WTC11 (cell line): ENCODE measurements at regions not wholly inside any gene's neighbourhood (a gene's known extent, or its start where the extent isn't known, plus 50 kb on each side); places are given as distances from the start of the nearest gene placed in this dataset.

ENCODE experiments used
- ATAC-seq: fragments of 200-7000 bp; cut with Tn5 transposase; 2 replicates; pipeline ENCODE4 v1.10.0; 2021; ENCODE audit warnings: mild to moderate bottlenecking, moderate library complexity
- CTCF ChIA-PET: fragments of 300-600 bp; sonication (Branson Sonifier 250); formaldehyde crosslinking; loops from one replicate; lab custom pipeline; 2021; ENCODE audit warnings: antibody characterized with exemption; lab: Charles Lee
- POLR2A ChIA-PET: fragments of 350-600 bp; sonication (Branson Sonifier 250); formaldehyde crosslinking; loops from one replicate; lab custom pipeline; 2021; ENCODE audit warnings: antibody characterized with exemption; lab: Charles Lee
- DNase-seq: peaks from one replicate; pipeline ENCODE4 v3.0.0; 2021; ENCODE audit warnings: low spot score
- H3K27ac Mint-ChIP-seq: 2 replicates; pipeline ENCODE4 v1.8.0; 2021; ENCODE audit warnings: mixed read lengths
- H3K27me3 Mint-ChIP-seq: 2 replicates; pipeline ENCODE4 v1.8.0; 2021; ENCODE audit warnings: low read depth, mild to moderate bottlenecking, moderate library complexity, mixed read lengths
- H3K36me3 Mint-ChIP-seq: 2 replicates; pipeline ENCODE4 v1.8.0; 2021; ENCODE audit warnings: mixed read lengths
- H3K4me1 Mint-ChIP-seq: 2 replicates; pipeline ENCODE4 v1.8.0; 2022; ENCODE audit warnings: mixed read lengths
- H3K4me3 Mint-ChIP-seq: 2 replicates; pipeline ENCODE4 v1.8.0; 2021; ENCODE audit warnings: mild to moderate bottlenecking, moderate library complexity, mixed read lengths
- H3K9me3 Mint-ChIP-seq: 2 replicates; pipeline ENCODE4 v1.8.0; 2021; ENCODE audit warnings: mixed read lengths
- CBFB ChIP-seq: sonication (generic); formaldehyde crosslinking; IDR thresholded peaks from 2 replicates; pipeline ENCODE4 v1.8.1; 2022; ENCODE audit warnings: mild to moderate bottlenecking, low read depth, missing genetic modification reagents
- ELF4 ChIP-seq: sonication (generic); formaldehyde crosslinking; IDR thresholded peaks from 2 replicates; pipeline ENCODE4 v1.8.1; 2022; ENCODE audit warnings: low read depth, mild to moderate bottlenecking, moderate library complexity, missing genetic modification reagents
- ETV6 ChIP-seq: sonication (generic); formaldehyde crosslinking; IDR thresholded peaks from 2 replicates; pipeline ENCODE4 v1.8.1; 2022; ENCODE audit warnings: mild to moderate bottlenecking, missing genetic modification reagents
- GRHL2 ChIP-seq: fragments of 250-450 bp; sonication (Bioruptor Pico); IDR thresholded peaks from 2 replicates; pipeline ENCODE4 v1.8.0; 2022; ENCODE audit warnings: mild to moderate bottlenecking, moderate library complexity; ENCODE audit not compliant: insufficient replicate concordance, severe bottlenecking
- GTF2I ChIP-seq: fragments of 250-450 bp; sonication (Bioruptor Pico); conservative IDR thresholded peaks from 2 replicates; pipeline ENCODE4 v1.4.0; 2021; ENCODE audit warnings: mild to moderate bottlenecking
- IRF2 ChIP-seq: sonication (generic); formaldehyde crosslinking; IDR thresholded peaks from 2 replicates; pipeline ENCODE4 v1.8.0; 2022; ENCODE audit warnings: low read depth, missing genetic modification reagents, borderline replicate concordance
- JAZF1 ChIP-seq: fragments of 250-450 bp; sonication (Bioruptor Pico); IDR thresholded peaks from 2 replicates; pipeline ENCODE4 v1.9.0; 2021; ENCODE audit warnings: moderate library complexity, mild to moderate bottlenecking, inconsistent platforms
- JUN ChIP-seq: sonication (generic); formaldehyde crosslinking; IDR thresholded peaks from 2 replicates; pipeline ENCODE4 v1.8.0; 2023; ENCODE audit warnings: mild to moderate bottlenecking, missing genetic modification reagents
- KAT7 ChIP-seq: sonication (generic); formaldehyde crosslinking; IDR thresholded peaks from 2 replicates; pipeline ENCODE4 v1.8.1; 2023; ENCODE audit warnings: missing genetic modification reagents, mild to moderate bottlenecking, borderline replicate concordance
- MYBL2 ChIP-seq: sonication (generic); formaldehyde crosslinking; IDR thresholded peaks from 2 replicates; pipeline ENCODE4 v1.8.1; 2023; ENCODE audit warnings: mild to moderate bottlenecking, moderate library complexity, missing genetic modification reagents
- NFATC4 ChIP-seq: fragments of 250-450 bp; sonication (Bioruptor Pico); IDR thresholded peaks from 2 replicates; pipeline ENCODE4 v1.9.0; 2021; ENCODE audit warnings: mild to moderate bottlenecking
- NR3C1 ChIP-seq: sonication (generic); formaldehyde crosslinking; conservative IDR thresholded peaks from 2 replicates; pipeline ENCODE4 v1.8.1; 2023; ENCODE audit warnings: low read depth, mild to moderate bottlenecking, missing genetic modification reagents
- OVOL2 ChIP-seq: fragments of 250-450 bp; sonication (Bioruptor Pico); IDR thresholded peaks from 2 replicates; pipeline ENCODE4 v1.9.0; 2021; ENCODE audit warnings: mild to moderate bottlenecking, borderline replicate concordance
- PRRX2 ChIP-seq: fragments of 250-450 bp; sonication (Bioruptor Pico); IDR thresholded peaks from 2 replicates; pipeline ENCODE4 v1.8.0; 2021; ENCODE audit warnings: mild to moderate bottlenecking
- TCF7 ChIP-seq: sonication (generic); formaldehyde crosslinking; IDR thresholded peaks from 2 replicates; pipeline ENCODE4 v1.8.0; 2022; ENCODE audit warnings: mild to moderate bottlenecking, low read depth, missing genetic modification reagents, moderate library complexity
- TP53 ChIP-seq: sonication (generic); formaldehyde crosslinking; IDR thresholded peaks from 2 replicates; pipeline ENCODE4 v1.8.1; 2023; ENCODE audit warnings: mild to moderate bottlenecking, missing genetic modification reagents
- ZNF138 ChIP-seq: sonication (generic); formaldehyde crosslinking; conservative IDR thresholded peaks from 2 replicates; pipeline ENCODE4 v1.8.1; 2022; ENCODE audit warnings: mild to moderate bottlenecking, moderate library complexity, missing genetic modification reagents
- ZNF512 ChIP-seq: sonication (generic); formaldehyde crosslinking; IDR thresholded peaks from 2 replicates; pipeline ENCODE4 v1.8.1; 2022; ENCODE audit warnings: missing genetic modification reagents, borderline replicate concordance
- ZNF671 ChIP-seq: fragments of 250-450 bp; sonication (Bioruptor Pico); IDR thresholded peaks from 2 replicates; pipeline ENCODE4 v1.8.0; 2021; ENCODE audit warnings: mild to moderate bottlenecking
- TF ChIP-seq, protein P1 (sequence below): sonication (generic); formaldehyde crosslinking; IDR thresholded peaks from 2 replicates; pipeline ENCODE4 v1.8.0; 2022; ENCODE audit warnings: mild to moderate bottlenecking, missing genetic modification reagents
- TF ChIP-seq, protein P2 (sequence below): sonication (generic); formaldehyde crosslinking; IDR thresholded peaks from 2 replicates; pipeline ENCODE4 v1.8.0; 2022; ENCODE audit warnings: mild to moderate bottlenecking, missing genetic modification reagents
- TF ChIP-seq, protein P3 (sequence below): fragments of 250-450 bp; sonication (Bioruptor Pico); IDR thresholded peaks from 2 replicates; pipeline ENCODE4 v1.8.0; 2021; ENCODE audit warnings: mild to moderate bottlenecking
- TF ChIP-seq, protein P4 (sequence below): sonication (generic); formaldehyde crosslinking; IDR thresholded peaks from 2 replicates; pipeline ENCODE4 v1.8.0; 2023; ENCODE audit warnings: missing genetic modification reagents
- TF ChIP-seq, protein P5 (sequence below): fragments of 250-450 bp; sonication (Bioruptor Pico); IDR thresholded peaks from 2 replicates; pipeline ENCODE4 v1.9.0; 2021; ENCODE audit warnings: moderate library complexity, mild to moderate bottlenecking, inconsistent platforms, borderline replicate concordance
- TF ChIP-seq, protein P6 (sequence below): fragments of 250-450 bp; sonication (Bioruptor Pico); IDR thresholded peaks from 2 replicates; pipeline ENCODE4 v2.1.2; 2022; ENCODE audit warnings: mild to moderate bottlenecking, moderate library complexity
- TF ChIP-seq, protein P7 (sequence below): fragments of 250-450 bp; sonication (Bioruptor Pico); IDR thresholded peaks from 2 replicates; pipeline ENCODE4 v1.9.0; 2021; ENCODE audit warnings: mild to moderate bottlenecking

DNA sequence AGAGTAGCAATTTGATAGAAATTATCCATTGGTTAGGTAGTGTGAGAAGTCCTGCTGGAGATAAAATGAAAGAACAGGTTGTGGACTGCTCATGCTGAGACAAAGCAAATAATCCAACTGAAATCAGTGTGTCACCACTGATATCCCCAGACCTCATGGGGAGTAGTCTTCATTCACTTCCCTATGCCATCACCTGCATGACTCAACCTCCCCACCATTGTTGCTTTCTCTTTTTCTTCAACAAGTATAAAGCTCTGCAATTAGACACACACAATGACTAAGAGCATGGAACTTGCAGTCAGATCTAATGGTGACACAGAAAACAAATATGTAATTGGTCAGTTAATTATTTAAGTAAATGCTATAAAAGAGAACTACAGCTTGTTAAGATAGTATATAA, 475.3 kb downstream of the RIT2 start:
- DNase-seq (no peak), ATAC-seq (no peak)
- Mint-ChIP-seq H3K27me3 (no peaks in the 10 kb centered on the region), H3K9me3 (peaks cover 4% of the 10 kb centered on the region; the same call in 1 of the 2 replicates), H3K4me1 (peaks cover 10% of the 10 kb centered on the region), H3K4me3 (no peak overlapping the region), H3K36me3 (no peaks in the 10 kb centered on the region), H3K27ac (no peak overlapping the region)
- ChIA-PET POLR2A (no interaction called here), CTCF (no interaction called here)
- TF ChIP-seq, protein P1, sequence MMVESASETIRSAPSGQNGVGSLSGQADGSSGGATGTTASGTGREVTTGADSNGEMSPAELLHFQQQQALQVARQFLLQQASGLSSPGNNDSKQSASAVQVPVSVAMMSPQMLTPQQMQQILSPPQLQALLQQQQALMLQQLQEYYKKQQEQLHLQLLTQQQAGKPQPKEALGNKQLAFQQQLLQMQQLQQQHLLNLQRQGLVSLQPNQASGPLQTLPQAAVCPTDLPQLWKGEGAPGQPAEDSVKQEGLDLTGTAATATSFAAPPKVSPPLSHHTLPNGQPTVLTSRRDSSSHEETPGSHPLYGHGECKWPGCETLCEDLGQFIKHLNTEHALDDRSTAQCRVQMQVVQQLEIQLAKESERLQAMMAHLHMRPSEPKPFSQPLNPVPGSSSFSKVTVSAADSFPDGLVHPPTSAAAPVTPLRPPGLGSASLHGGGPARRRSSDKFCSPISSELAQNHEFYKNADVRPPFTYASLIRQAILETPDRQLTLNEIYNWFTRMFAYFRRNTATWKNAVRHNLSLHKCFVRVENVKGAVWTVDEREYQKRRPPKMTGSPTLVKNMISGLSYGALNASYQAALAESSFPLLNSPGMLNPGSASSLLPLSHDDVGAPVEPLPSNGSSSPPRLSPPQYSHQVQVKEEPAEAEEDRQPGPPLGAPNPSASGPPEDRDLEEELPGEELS (CRISPR knock-in tag), result no peak
- TF ChIP-seq CBFB (CRISPR knock-in tag) (no peak), ZNF138 (CRISPR knock-in tag) (no peak), NR3C1 (no peak), PRRX2 (no peak), TCF7 (CRISPR knock-in tag) (no peak), JAZF1 (CRISPR knock-in tag) (no peak), ELF4 (CRISPR knock-in tag) (no peak), ZNF671 (CRISPR knock-in tag) (no peak), ETV6 (CRISPR knock-in tag) (no peak), NFATC4 (CRISPR knock-in tag) (no peak), TP53 (CRISPR knock-in tag) (no peak), JUN (CRISPR knock-in tag) (no peak), GTF2I (no peak), OVOL2 (CRISPR knock-in tag) (no peak), GRHL2 (no peak), ZNF512 (CRISPR knock-in tag) (no peak)
- TF ChIP-seq, protein P2, sequence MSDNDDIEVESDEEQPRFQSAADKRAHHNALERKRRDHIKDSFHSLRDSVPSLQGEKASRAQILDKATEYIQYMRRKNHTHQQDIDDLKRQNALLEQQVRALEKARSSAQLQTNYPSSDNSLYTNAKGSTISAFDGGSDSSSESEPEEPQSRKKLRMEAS (CRISPR knock-in tag), result no peak
- TF ChIP-seq, protein P3, sequence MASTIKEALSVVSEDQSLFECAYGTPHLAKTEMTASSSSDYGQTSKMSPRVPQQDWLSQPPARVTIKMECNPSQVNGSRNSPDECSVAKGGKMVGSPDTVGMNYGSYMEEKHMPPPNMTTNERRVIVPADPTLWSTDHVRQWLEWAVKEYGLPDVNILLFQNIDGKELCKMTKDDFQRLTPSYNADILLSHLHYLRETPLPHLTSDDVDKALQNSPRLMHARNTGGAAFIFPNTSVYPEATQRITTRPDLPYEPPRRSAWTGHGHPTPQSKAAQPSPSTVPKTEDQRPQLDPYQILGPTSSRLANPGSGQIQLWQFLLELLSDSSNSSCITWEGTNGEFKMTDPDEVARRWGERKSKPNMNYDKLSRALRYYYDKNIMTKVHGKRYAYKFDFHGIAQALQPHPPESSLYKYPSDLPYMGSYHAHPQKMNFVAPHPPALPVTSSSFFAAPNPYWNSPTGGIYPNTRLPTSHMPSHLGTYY (CRISPR knock-in tag), result no peak
- TF ChIP-seq, protein P4, sequence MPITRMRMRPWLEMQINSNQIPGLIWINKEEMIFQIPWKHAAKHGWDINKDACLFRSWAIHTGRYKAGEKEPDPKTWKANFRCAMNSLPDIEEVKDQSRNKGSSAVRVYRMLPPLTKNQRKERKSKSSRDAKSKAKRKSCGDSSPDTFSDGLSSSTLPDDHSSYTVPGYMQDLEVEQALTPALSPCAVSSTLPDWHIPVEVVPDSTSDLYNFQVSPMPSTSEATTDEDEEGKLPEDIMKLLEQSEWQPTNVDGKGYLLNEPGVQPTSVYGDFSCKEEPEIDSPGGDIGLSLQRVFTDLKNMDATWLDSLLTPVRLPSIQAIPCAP, result no peak

DNA sequence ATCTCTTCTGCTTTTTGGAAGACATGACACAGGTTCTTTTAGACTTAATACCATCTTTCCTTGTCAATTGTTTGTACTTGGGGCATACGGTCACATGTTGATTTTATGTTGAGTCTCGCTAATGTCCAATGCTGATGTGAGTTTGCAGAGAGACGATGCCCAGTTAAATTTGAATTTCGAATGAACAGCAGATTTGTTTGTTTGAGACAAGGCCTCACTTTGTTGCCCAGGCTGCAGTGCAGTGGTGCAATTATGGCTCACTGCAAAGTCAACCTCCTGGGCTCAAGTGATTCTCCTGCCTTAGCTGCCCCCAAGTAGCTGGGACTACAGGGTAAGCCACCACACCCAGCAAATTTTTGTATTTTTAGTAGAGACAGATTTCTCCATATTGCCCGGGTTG, 473.5 kb downstream of the RIT2 start:
- H3K9me3 Mint-ChIP-seq, result peaks cover 4% of the 10 kb centered on the region; the same call in 1 of the 2 replicates
- CTCF ChIA-PET, result no interaction called here
- no peak for DNase-seq
- H3K27me3 Mint-ChIP-seq, result no peaks in the 10 kb centered on the region
- POLR2A ChIA-PET, result interaction anchor here (0.6 to 0.7 kb wide), 2 partner anchors 242 to 513 kb away, joined by 3 read pairs; no protein-coding TSS in a partner anchor
- no peak overlapping the region for H3K4me3 Mint-ChIP-seq
- H3K36me3 Mint-ChIP-seq, result no peaks in the 10 kb centered on the region
- ATAC-seq, result no peak
- no peak overlapping the region for H3K27ac Mint-ChIP-seq
- peaks cover 13% of the 10 kb centered on the region for H3K4me1 Mint-ChIP-seq
- TF ChIP-seq JUN (CRISPR knock-in tag), result no peak
- TF ChIP-seq IRF2 (CRISPR knock-in tag), result no peak
- TF ChIP-seq, protein P5, sequence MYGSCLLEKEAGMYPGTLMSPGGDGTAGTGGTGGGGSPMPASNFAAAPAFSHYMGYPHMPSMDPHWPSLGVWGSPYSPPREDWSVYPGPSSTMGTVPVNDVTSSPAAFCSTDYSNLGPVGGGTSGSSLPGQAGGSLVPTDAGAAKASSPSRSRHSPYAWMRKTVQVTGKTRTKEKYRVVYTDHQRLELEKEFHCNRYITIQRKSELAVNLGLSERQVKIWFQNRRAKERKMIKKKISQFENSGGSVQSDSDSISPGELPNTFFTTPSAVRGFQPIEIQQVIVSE (CRISPR knock-in tag), result no peak
- no peak for TF ChIP-seq TP53 (CRISPR knock-in tag)
- TF ChIP-seq, protein P6, sequence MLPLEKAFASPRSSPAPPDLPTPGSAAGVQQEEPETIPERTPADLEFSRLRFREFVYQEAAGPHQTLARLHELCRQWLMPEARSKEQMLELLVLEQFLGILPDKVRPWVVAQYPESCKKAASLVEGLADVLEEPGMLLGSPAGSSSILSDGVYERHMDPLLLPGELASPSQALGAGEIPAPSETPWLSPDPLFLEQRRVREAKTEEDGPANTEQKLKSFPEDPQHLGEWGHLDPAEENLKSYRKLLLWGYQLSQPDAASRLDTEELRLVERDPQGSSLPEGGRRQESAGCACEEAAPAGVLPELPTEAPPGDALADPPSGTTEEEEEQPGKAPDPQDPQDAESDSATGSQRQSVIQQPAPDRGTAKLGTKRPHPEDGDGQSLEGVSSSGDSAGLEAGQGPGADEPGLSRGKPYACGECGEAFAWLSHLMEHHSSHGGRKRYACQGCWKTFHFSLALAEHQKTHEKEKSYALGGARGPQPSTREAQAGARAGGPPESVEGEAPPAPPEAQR (CRISPR knock-in tag), result no peak
- TF ChIP-seq PRRX2, result no peak
- TF ChIP-seq KAT7, result no peak
- TF ChIP-seq, protein P4, result no peak
- TF ChIP-seq, protein P7, sequence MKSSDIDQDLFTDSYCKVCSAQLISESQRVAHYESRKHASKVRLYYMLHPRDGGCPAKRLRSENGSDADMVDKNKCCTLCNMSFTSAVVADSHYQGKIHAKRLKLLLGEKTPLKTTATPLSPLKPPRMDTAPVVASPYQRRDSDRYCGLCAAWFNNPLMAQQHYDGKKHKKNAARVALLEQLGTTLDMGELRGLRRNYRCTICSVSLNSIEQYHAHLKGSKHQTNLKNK, result no peak
- no peak for TF ChIP-seq MYBL2 (CRISPR knock-in tag)
